Ovary (tissue), 3 donors: ENCODE measurements at regions not wholly inside any gene's neighbourhood (a gene's known extent, or its start where the extent isn't known, plus 50 kb on each side); places are given as distances from the start of the nearest gene placed in this dataset.

Experiments
- EP300 ChIP-seq: sonication (generic); formaldehyde crosslinking; IDR thresholded peaks from one replicate; pipeline ENCODE4 v1.6.1; 2017; ENCODE audit warnings: antibody characterized with exemption
- POLR2A ChIP-seq: fragments of 450-650 bp; IDR thresholded peaks from one replicate; pipeline ENCODE4 v1.6.1; 2017; ENCODE audit warnings: antibody characterized with exemption, mild to moderate bottlenecking, moderate library complexity
- TF ChIP-seq, protein P1 (sequence below), 3 donors: fragments of 450-650 bp in 2 of 3; fragments of 200-600 bp in 1 of 3; IDR thresholded peaks; one replicate each; pipeline versions ENCODE4 v1.5.1 to v1.8.0; 2016 to 2022; ENCODE audit warnings: antibody characterized with exemption in 3 of 3, mild to moderate bottlenecking in 1 of 3
- donor health status: DM: no; HTN: no; CAD: no.

GRCh38 chr6:102381203-102381602 lies 987.7 kb downstream of the GRIK2 start:
- TF ChIP-seq, protein P1, sequence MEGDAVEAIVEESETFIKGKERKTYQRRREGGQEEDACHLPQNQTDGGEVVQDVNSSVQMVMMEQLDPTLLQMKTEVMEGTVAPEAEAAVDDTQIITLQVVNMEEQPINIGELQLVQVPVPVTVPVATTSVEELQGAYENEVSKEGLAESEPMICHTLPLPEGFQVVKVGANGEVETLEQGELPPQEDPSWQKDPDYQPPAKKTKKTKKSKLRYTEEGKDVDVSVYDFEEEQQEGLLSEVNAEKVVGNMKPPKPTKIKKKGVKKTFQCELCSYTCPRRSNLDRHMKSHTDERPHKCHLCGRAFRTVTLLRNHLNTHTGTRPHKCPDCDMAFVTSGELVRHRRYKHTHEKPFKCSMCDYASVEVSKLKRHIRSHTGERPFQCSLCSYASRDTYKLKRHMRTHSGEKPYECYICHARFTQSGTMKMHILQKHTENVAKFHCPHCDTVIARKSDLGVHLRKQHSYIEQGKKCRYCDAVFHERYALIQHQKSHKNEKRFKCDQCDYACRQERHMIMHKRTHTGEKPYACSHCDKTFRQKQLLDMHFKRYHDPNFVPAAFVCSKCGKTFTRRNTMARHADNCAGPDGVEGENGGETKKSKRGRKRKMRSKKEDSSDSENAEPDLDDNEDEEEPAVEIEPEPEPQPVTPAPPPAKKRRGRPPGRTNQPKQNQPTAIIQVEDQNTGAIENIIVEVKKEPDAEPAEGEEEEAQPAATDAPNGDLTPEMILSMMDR (IDR thresholded peaks at IDR 0.05): no peak
- TF ChIP-seq POLR2A (no peak), EP300 (no peak)
